HG03571 (cell line): ENCODE measurements at regions not wholly inside any gene's neighbourhood (a gene's known extent, or its start where the extent isn't known, plus 50 kb on each side); places are given as distances from the start of the nearest gene placed in this dataset.
"Not testable (repeated sequence)": the region's sequence is repeated elsewhere in the genome, so short reads cannot be mapped to it uniquely, and the experiment has no call there.

Experiments used
- ATAC-seq: cut with Tn5 transposase; IDR thresholded peaks from one replicate; pipeline ENCODE4 v1.9.1; 2021; ENCODE audit not compliant: unreplicated experiment

GRCh38 chr7:136533732-136534131 lies 334.7 kb upstream of the CHRM2 start:
- no peak for ATAC-seq

GRCh38 chr7:136530831-136531230 lies 337.6 kb upstream of the CHRM2 start:
- ATAC-seq = no peak

- no peak for ATAC-seq
Measured at GRCh38 chr7:136528329-136528728, 340.1 kb upstream of the CHRM2 start.

GRCh38 chr7:136527554-136527953 lies 340.9 kb upstream of the CHRM2 start:
- no peak for ATAC-seq

GRCh38 chr7:136526408-136527105 lies 341.9 kb upstream of the CHRM2 start:
- no peak for ATAC-seq

DNA sequence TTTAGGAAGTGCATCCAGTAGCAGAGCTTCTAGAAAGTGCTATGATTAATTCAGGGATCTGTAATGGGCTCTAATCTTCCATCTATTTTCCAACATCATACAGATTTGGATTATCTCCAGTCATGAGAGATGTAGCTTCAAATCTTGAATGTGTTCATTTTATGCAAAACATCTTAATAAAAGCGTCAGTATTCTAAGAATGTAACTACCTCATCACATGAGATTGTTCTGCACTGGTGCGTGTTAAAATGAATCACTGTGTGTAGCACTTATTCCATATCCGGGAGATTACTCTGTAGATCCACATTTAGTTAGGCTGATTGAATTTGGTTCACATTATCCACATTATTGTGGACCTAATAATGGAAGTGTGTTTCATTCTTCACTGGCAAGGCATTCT lies 344.9 kb upstream of the CHRM2 start:
- ATAC-seq = no peak

DNA sequence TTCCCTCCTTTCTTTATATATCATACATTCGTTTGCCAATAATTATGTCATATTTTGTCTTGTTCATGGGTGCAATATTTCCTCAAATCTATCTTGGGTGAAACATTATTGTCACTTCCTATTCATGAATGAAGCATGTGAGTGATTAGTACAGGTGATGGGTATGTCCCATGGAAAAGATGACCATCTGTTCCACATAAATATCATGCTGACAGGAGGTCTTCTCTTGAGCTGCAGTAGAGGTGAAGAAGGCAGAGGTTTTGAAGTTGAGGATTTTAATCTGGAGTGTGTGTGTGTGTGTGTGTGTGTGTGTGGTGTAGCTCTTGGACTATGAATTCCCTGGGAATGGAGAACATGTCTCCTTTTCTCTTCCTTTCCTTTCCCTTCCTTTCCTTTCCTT lies 350.5 kb upstream of the CHRM2 start:
- no peak for ATAC-seq

DNA sequence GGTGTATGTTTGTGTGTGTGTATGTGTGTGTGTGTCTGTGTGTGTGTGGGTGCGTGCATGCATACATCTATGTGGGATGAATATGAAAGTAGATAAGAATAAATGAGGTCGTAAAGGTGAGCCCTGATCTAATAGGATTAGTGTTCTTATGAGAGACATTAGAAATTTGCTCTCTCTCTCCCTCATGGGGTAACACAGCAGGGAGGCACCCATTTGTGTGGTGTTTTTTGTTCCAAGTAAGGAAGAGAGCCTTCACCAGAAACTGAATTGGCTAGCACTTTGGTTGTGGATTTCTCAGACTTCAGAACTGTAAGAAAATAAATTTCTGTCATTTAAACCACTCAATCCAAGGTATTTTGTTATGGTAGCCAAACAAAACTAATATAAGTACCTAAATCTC lies 353.7 kb upstream of the CHRM2 start:
- ATAC-seq = no peak

- no peak for ATAC-seq
Measured at GRCh38 chr7:136513744-136514143, 354.7 kb upstream of the CHRM2 start.

GRCh38 chr7:136509466-136509865 lies 359.0 kb upstream of the CHRM2 start:
- ATAC-seq = no peak

GRCh38 chr7:136502162-136502561 lies 366.3 kb upstream of the CHRM2 start:
- ATAC-seq = no peak

DNA sequence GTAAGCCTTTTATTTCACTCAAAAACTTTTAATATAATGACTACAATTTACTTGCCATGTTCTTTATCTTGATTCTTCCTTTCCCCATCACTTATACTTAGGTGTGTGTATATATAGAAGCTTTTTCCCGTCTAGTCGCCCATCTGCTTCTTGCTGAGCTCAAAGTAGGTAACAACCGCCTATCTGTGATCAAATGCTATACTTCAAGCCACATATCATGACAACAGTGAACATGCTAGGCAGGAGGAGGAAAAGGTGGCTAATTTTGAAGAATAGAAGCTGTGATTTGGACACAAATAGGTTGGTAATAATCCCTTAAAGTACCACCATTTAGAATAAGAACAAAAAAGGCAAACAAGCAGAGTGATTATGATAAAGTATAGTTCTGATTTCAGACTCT lies 367.3 kb upstream of the CHRM2 start:
- ATAC-seq = no peak

DNA sequence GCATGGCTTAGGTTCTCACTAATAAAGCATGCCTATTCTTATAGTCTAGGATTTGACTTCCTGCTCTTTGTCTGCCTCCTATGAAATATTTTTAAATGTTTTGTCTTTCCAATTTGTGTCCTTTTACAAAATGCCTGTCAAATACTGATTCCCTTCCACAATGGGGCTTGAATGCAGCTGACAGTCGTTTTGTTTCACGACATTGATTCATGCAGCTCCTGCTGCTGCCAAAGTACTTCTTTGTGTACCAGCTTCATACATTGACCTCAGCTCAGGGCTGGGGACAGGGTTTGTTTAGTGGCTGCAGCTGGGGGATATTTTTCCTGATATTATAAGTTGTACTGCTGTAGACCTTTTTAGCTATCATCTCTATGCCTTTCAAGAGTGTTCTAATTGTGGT lies 371.9 kb upstream of the CHRM2 start:
- ATAC-seq = no peak

DNA sequence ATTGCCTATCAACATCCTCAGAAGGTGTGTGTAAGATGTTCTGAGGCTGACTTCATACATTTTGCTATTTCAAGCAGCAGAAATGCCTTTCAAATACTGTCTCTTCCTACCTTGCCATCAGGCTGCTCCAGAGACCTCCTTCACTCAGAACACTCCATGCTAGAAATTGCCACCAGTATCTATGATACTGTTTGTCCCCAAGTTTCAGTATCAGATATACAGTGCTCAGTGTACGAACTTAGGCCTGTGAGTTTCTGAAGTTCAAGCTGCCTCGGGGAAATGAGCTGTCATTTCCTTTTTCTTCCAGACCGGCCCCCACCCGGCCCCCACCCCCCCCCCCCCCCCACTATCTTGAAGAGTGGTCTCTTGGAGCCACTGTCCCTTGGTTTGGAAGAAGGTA lies 373.4 kb upstream of the CHRM2 start:
- no peak for ATAC-seq

- no peak for ATAC-seq
Measured at GRCh38 chr7:136492366-136492765, 376.1 kb upstream of the CHRM2 start.

DNA sequence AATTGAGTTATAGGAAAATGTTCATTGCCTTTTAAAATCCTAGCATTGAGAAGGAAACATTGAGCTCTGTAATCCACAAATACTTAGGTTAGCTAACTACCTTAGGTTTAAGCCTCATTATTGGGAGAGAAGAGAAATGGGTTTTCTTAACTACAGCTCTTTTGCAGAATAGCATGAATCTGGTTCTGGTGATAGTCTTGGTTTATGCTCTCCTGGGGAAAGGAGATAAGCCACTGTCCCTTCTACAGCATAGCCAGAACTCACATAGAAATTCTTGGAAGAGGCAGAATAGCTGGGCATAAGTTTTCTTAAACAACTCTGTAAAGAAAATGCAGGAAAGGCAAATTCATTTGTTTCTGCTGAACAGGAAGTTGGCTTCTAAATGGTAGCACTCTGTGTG lies 378.6 kb upstream of the CHRM2 start:
- no peak for ATAC-seq

DNA sequence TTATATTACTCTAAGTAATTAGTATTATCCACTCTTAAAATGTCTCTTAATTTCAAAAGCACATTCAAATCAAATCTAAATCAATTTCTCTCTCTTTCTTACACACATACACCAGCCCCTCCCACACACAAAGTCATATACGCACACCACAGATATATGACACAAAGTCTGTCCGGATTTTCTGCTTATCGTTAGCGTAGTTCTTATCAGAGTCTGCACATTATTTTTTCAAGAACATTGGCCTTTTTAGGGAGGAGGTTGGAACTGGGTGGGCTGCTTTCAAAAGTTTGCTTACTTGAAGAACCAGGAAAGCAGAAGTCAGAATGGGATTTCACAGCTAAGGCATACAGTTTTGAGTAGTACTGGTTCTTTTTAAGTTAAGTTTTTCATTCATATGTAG lies 387.6 kb upstream of the CHRM2 start:
- ATAC-seq = no peak

GRCh38 chr7:136479922-136480321 lies 388.5 kb upstream of the CHRM2 start:
- ATAC-seq = no peak

GRCh38 chr7:136470179-136470578 lies 398.3 kb upstream of the CHRM2 start:
- ATAC-seq = no peak

GRCh38 chr7:136452949-136453348 lies 415.5 kb upstream of the CHRM2 start:
- ATAC-seq = no peak

DNA sequence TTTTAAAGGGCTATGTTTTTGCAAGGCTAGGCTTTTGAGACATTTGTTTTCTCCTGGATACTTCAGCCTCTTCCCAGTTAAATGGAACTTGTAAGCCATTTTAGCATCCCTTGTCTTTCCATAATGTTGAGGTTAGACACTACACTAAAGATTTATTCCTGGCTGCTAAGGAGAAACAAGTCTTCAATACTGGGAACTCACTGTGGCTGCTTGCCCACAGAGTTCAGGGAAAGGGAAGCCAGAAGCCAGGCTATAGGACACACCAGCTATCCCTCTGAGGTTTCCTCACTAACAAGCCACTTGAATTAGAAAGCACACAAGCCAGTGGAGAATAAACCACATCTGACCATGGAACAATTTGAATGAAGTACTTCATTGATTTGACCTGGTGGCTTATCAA lies 421.7 kb upstream of the CHRM2 start:
- no peak for ATAC-seq

GRCh38 chr7:136441835-136442234 lies 426.6 kb upstream of the CHRM2 start:
- no peak for ATAC-seq

DNA sequence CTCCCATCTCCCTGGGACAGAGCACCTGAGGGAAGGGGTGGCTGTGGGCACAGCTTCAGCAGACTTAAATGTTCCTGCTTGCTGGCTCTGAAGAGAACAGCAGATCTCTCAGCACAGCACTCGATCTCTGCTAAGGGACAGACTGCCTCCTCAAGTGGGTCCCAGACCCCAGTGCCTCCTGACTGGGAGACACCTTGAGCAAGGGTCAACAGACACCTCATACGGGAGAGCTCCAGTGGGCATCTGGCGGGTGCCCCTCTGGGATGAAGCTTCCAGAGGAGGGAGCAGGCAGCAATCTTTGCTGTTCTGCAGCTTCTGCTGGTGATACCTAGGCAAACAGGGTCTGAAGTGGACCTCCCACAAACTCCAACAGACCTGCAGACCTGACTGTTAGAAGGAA lies 436.7 kb upstream of the CHRM2 start:
- not testable (repeated sequence) for ATAC-seq
